HG03108 (cell line): ENCODE measurements at regions not wholly inside any gene's neighbourhood (a gene's known extent, or its start where the extent isn't known, plus 50 kb on each side); places are given as distances from the start of the nearest gene placed in this dataset.
"Not testable (repeated sequence)": the region's sequence is repeated elsewhere in the genome, so short reads cannot be mapped to it uniquely, and the experiment has no call there.

ENCODE experiments used
- ATAC-seq: cut with Tn5 transposase; IDR thresholded peaks from one replicate; pipeline ENCODE4 v1.9.1; 2021; ENCODE audit warnings: moderate library complexity; ENCODE audit not compliant: unreplicated experiment

DNA sequence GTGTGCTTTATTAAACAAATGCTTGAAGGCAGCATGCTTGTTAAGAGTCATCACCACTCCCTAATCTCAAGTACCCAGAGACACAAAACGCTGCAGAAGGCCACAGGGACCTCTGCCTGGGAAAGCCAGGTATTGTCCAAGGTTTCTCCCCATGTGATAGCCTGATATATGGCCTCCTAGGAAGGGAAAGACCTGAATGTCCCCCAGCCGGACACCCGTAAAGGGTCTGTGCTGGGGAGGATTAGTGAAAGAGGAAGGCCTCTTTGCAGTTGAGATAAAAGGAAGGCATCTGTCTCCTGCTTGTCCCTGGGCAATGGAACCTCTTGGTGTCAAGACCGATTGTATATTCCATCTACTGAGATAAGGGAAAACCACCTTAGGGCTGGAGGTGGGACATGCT is 159.7 kb downstream of the ADRA2C start:
- not testable (repeated sequence) for ATAC-seq

DNA sequence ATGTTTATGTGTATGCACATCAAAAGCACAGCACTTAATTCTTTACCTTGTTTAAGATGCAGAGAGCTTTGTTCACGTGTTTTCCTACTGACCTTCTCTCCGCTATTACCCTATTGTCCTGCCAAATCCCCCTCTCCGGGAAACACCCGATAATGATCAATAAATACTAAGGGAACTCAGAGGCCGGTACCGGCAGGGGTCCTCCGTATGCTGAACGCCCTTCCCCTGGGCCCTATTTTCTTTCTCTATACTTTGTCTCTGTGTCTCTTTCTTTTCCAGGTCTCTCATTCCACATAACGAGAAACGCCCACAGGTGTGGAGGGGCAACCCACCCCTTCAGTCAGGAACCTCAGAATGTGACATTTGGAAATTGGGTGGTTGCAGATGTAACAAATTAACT is 160.1 kb downstream of the ADRA2C start:
- ATAC-seq: not testable (repeated sequence)

DNA sequence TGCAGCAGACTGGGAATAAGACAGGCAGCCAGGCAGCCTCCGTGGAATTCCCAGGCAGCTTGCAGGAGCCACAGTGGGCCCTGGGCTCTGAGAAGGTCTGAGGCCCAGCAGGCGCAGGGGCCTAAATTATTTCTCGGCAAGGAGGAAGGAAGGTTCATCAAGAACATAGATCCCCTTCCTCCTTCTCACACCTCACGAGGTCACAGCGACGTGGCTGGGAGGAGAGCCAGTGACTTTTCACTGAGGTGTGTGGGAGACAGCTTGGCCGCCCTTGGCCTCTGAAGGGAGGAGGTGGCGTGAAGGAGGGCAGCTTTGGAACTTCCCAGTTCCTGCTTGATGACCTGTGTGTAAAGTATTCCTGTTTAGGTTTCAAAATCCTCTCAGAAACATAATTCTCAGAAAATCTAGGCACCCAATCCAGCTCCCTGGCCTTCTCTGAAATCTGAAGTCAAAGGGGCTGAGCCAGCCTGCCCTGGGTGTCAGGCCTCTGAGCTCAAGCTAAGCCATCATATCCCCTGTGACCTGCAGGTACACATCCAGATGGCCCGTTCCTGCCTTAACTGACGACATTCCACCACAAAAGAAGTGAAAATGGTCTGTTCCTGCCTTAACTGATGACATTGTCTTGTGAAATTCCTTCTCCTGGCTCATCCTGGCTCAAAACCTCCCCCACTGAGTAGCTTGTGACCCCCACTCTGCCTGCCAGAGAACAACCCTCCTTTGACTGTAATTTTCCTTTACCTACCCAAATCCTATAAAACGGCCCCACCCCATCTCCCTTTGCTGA is 161.0 kb downstream of the ADRA2C start:
- ATAC-seq: not testable (repeated sequence)

DNA sequence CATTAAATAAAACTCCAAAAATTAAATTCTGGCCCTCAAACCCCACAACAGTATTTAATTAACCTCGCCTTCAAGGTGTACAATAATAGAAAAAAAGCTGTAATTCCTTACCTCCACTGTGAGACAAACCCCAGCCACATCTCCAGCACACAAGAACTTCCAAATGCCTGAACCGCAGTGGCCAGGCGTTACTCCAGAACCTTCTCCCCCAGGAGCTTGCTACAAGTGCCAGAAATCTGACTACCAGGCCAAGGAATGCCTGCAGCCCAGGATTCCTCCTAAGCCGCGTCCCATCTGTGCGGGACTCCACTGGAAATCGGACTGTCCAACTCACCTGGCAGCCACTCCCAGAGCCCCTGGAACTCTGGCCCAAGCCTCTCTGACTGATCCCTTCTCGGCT is 163.2 kb downstream of the ADRA2C start:
- ATAC-seq: not testable (repeated sequence)

DNA sequence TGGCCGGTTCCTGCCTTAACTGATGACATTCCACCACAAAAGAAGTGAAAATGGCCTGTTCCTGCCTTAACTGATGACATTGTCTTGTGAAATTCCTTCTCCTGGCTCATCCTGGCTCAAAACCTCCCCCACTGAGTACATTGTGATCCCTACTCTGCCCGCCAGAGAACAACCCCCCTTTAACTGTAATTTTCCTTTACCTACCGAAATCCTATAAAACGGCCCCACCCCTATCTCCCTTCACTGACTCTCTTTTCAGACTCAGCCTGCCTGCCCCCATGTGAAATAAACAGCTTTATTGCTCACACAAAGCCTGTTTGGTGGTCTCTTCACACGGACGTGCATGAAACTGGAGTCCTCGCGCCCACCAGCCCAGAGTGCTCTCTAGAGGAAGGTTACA is 166.5 kb downstream of the ADRA2C start:
- ATAC-seq: not testable (repeated sequence)

DNA sequence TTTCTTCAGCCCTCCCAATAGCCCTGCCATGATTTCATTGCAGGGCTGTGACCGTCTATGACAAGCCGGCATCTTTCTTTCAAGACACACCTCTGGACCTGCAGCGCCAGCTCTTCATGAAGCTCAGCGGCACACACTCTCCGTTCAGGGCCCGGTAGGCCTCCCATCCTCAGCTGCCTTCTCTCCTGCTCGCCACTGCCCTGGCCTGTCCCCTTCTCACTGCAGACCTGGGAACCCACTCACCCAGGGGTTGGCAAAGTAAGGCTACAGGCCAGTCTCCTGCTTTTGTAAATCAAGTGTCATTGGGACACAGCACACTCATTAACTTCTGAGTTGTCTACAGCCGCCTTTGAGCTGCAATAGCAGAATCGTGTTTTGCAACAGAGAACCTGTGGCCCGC is 169.2 kb downstream of the ADRA2C start:
- not testable (repeated sequence) for ATAC-seq

DNA sequence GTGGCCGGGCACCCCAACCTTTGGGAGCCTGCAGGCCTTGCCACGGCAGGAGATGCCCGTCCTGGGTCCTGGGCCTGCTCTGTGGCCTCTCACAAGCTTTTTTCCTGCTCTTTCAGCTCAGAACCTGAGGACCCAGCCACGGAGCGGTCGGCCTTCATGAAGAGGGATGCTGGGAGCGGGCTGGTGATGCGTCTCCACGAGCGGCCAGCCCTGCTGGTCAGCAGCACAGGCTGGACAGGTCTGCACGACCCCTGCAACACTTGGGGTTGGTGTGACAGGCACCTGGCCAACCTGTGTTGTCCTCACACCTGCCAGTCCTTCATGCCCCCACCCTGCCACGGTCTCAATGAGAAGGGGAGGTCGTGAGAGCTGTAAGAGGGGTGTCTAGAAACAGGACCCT is 170.0 kb downstream of the ADRA2C start:
- no peak for ATAC-seq

- not testable (repeated sequence) for ATAC-seq
These were observed 171.8 kb downstream of the ADRA2C start for GRCh38 chr4:3937849-3938562.

GRCh38 chr4:3938676-3939075 is 172.5 kb downstream of the ADRA2C start:
- ATAC-seq: not testable (repeated sequence)

GRCh38 chr4:3939954-3940591 is 173.9 kb downstream of the ADRA2C start:
- ATAC-seq: not testable (repeated sequence)

DNA sequence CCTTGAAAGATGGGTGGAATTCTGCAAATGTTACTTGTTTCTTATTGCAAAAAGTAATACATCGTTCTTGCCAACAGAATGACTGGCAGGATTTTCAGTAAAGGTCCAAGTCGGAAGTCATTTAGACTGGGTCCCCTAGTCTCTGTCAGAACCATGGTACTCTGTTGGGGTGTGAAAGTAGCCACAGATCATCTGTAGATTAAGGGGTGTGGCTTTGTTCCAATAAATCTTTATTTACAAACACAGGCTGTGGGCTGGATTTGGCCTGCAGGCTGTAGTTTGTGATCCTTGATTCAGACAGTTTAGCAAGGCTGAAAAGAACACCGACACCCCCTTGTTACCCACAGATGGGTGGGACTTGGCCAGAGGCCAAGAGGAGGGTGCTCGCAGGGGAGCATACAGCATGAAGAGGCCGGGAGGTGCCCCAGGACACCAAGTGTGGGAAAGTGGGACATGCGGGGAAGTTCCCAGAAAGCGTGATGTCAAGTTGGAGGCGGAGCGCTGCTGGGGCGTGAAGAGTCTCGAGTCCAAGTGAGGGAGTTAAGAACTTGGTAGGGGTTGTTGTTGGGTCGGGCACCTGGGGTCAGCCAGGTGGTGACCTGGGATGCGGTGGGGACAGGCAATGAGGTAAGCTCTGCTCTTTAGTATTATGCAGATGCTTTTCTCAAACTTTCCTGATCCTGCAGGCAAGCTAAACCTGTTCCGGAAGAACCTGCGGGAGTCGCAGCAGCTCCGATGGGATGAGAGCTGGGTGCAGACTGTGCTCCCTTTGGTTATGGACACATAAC is 175.7 kb downstream of the ADRA2C start:
- ATAC-seq: not testable (repeated sequence)

- ATAC-seq: not testable (repeated sequence)
These were observed 176.4 kb downstream of the ADRA2C start for GRCh38 chr4:3942569-3942971.

DNA sequence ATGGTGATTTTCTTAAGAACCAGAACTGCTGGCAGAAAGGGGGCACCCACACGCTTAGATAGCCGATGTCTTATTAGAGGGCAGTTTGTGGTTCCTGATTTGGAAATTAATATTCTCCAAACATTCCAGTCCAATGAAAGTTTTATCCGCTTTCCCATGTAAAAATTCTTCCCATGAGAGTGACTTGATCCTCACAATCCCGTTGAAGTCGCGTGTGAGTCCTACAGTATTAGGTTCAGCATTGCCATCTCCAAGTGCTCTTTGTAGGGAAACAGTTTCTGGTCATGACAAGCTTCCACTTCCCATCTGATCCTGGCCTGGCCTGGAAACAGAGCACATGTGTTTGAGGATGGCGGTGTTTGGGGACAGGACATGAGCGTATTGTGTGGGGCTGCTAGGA is 176.9 kb downstream of the ADRA2C start:
- ATAC-seq: not testable (repeated sequence)

- no peak for ATAC-seq
These were observed 179.5 kb downstream of the ADRA2C start for GRCh38 chr4:3945511-3946290.

DNA sequence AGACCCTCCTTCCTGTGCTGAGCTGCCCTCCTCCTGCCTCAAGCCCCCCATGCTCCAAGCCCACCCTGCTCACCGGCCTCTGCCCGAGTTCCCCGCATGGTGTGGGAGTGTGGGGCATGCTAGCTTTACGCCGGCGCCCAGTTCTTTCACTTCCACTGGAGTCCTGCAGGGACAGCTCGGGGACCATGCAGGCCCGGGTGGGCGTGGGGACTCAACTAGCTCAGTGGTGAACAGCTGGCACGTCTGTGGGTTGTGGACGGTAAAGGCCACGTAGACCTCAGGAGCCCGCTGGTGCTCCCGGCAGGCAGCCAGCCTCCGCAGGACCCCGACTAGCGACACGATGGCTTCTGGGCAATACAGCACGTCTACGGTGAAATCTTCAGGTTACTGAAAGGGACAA is 180.4 kb downstream of the ADRA2C start:
- ATAC-seq: not testable (repeated sequence)

DNA sequence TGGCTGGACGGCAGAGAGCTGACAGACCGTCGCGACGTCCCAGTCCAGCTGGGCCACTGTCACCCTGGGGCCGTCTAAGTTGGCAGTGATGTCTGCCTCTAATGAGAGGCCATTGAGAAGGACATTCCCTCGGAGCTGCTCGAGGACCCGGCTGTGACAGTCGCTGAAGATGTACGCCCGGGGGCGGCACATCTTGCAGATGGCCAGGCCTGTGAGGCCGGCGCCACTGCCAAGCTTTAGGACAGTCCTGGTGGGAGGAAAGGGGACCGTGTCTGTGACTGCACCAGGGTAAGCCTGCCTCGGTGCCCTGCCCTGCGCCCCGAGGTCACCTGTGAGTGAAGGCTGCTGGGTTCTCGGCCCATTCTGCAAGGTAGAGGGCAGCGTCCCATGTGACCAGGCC is 181.6 kb downstream of the ADRA2C start:
- not testable (repeated sequence) for ATAC-seq

GRCh38 chr4:3948210-3948609 is 182.0 kb downstream of the ADRA2C start:
- ATAC-seq: not testable (repeated sequence)

DNA sequence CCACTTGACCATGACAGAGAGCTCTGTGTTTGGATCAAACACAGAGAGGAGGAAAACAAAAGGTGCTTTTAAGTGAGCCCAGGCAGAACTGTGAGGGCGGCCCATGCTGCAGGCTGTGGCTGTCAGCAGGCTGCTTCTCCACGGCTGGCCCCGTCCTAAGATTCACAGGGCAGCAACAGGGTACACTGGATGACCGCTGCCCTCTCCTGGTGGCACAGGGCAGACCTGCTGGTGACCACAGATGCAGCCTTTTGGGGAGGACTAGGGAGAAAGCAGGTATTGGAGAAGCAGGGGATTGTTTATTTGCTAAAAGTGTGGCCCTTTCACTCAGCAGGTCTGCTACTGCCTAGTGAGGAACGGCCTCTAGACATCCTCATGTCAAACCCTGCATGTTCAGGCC is 183.7 kb downstream of the ADRA2C start:
- not testable (repeated sequence) for ATAC-seq

- ATAC-seq: not testable (repeated sequence)
These were observed 186.4 kb downstream of the ADRA2C start for GRCh38 chr4:3952443-3953139.

- ATAC-seq: not testable (repeated sequence)
These were observed 186.9 kb downstream of the ADRA2C start for GRCh38 chr4:3953140-3953489.
